Left colon (tissue), 2 donors: ENCODE measurements at regions not wholly inside any gene's neighbourhood (a gene's known extent, or its start where the extent isn't known, plus 50 kb on each side); places are given as distances from the start of the nearest gene placed in this dataset.

Source experiments
- ATAC-seq: fragments of 200-7000 bp; cut with Tn5 transposase; one replicate; pipeline ENCODE4 v1.9.1; 2020; ENCODE audit warnings: mild to moderate bottlenecking, moderate library complexity
- DNase-seq, 2 donors: peaks; one replicate each; pipeline ENCODE4 v3.0.0-alpha.2; 2020
- intact Hi-C, 2 donors: fragments of 100-400 bp; cut with DNase I in 1 of 2; cut with micrococcal nuclease in 1 of 2; formaldehyde crosslinking; loops; one replicate each; pipeline versions ENCODE4 v1.11.2 to v1.14.0; 2022; cut with DNase I, micrococcal nuclease
- donor health status: DM: no; HTN: no; CAD: no.
- donor health status: DM: yes; HTN: yes; CAD: no.

DNA sequence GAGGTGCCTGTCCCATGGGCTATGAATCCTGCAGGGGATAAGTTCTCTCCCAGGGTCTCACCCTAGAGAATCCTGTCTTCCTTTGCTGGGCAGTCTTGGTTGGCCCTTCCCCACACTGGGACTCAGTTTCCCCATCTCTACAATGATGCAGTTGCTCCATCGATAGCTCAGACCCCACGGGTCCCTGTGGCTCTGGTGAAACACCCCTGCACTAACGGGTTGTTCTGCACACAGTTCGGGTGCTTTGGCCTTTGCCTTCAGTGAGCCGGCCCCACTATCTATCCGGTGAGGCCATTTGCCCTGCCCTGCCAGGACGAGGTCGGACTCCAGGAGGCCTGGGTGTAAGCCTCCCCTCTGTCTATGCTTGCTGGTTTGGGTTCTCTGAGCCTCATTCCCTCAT, 76.5 kb upstream of the PCBD1 start:
- DNase-seq (no peak), ATAC-seq (no peak)
- intact Hi-C loops = no loop called here

- intact Hi-C loops = no loop called here
- ATAC-seq = no peak
- no peak for DNase-seq
Observed at GRCh38 chr10:70965566-70965965, 77.2 kb upstream of the PCBD1 start.

- ATAC-seq (no peak), DNase-seq (no peak)
- intact Hi-C loops = no loop called here
Observed at GRCh38 chr10:70966646-70967553, 78.5 kb upstream of the PCBD1 start.

DNA sequence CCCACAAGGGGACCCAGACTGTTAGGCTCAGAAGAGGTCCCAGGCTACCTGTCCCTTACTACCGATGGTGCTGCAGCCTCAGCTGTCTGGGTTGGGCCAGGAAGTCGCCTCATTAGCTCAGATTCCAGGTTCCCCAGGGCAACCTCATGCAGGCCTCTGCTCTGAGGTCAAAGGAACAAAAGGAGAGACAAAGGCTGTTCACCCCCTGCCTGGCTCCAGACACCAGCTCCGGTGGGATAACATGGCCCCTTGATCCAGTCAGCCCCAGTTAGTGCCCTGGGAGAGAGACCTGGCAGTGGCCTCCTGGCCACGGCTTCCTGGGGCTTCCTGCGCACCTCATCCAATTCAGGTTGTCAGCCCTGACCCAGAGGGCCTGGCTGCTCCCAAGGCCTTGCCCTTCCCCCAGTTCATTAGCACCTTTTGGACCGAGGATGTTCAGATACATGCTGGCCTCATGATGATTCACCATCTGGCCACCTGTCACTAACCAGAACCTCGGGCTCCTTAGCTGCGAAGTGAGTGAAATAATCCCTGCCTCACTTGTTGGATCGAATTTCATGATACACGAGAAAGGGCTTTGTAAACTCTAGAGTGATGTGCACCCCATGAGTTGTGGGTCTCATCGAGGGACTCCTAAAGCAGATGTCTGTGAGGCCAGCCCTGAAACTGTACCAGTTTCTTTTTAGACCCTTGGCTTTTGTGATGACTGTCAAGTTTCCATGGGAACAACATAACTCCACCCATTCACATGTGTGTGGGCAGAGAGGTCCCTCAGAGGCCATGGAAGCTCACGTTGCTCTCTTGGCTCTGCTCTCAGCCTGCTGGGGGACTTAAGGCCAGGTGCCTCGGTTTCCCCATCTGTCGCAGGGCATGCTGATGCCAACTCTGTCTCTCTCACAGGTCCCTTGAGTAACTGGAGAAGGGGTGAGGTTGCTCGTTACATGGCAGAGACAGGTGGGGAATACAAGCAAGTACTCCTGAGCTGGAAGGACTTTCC, 79.5 kb upstream of the PCBD1 start:
- intact Hi-C loops = no loop called here
- no peak for DNase-seq
- ATAC-seq = no peak

DNA sequence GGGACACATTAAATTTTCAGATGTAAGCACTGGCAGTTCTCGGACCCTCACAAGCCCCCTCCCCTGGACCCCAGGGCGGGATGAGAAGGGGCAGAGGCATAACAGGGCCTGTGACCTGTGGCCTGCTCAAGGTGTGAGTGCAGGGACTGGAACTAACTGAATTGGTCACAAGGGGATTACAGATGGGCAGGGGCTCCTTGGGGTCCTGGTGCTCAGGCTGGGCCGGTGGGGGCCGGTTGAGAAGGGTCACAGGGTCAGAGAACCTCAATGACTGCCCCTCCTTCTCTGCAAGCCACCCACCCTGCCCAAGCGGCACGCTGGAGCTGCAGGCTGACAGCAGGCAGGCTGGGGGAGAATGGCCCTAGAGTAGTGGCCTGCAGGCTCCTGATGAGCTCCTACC, 80.8 kb upstream of the PCBD1 start:
- DNase-seq = no peak
- intact Hi-C loops = no loop called here
- no peak for ATAC-seq

DNA sequence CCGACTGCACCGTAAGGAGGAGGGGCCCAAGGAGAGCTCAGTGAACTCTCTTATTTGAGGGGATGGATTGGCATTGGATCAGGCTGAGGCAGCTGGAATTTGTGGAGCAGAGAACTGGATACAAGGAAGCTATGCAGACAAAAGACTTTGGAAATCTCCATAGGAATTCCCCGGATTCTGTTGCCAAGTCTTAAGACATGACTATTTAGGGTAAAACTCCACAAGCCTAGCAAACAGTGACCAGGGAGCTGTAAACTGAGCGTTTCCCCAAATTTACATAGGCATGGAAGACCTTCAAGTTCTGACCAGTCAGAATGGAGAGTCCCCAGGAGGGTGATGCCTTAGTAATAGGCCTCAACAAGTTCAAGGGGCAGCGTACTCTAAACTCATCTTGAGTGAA, 82.5 kb upstream of the PCBD1 start:
- ATAC-seq (no peak), DNase-seq (no peak)
- intact Hi-C loops = no loop called here

GRCh38 chr10:70973275-70973674, 84.9 kb upstream of the PCBD1 start:
- DNase-seq (no peak), ATAC-seq (no peak)
- intact Hi-C loops = no loop called here

DNA sequence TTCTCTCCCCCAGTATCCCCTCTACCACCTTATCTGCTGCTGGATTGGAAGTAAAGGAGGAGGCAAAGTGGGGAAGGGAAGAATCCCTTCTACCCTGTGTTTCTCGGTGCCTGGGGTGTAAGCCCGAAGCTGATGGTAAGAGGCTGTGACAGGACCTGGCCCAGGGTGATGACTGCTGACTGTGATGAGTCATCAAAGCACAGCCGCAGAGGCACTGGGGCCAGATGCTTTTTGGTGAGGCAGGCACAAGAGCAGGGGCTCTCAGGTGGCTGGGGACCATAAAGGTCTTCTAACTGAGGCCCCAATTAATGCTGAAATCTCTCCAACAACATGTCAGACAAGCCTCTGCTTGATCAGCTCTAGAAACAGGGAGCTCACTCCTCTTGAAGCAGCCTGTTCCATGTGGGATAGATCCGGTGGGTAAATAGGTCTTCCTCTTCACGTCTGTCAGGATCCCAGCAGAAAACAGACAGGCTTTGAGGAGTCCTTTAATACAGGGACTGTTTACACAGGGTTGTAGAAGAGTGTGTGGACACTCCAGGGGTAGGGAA, 86.1 kb upstream of the PCBD1 start:
- DNase-seq (no peak), ATAC-seq (no peak)
- intact Hi-C loops = no loop called here

GRCh38 chr10:70974920-70975319, 86.6 kb upstream of the PCBD1 start:
- DNase-seq (no peak), ATAC-seq (no peak)
- intact Hi-C loops = no loop called here

DNA sequence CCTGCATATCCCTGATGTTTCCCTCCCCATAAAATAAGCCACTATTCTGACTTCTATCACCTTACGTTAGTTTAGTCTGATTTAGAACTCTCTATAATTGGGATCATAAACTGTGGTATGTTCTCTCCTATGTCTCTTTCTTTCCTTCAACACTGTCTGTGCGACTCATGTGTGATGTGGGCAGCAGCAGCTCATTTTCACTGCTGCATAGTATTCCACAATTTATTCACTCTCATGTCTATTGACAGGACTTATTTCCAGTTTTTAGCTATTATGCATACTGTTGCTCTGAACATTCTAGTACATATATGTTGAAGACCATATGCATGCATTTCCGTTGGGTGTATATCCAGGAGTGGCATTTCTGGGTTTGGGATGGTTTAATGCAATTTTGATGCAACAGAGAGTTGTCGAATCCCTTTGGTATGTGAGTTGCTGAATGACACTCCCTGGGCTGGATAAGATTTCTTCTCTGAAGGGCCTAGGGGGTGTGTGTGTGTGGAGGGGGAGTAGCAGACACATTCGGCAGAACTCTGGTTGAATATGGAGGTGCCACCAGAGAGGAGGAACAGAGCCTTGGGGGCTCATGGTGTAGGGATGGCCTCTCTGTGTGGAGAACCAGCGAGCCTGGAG, 87.8 kb upstream of the PCBD1 start:
- intact Hi-C loops = no loop called here
- DNase-seq (no peak), ATAC-seq (no peak)

DNA sequence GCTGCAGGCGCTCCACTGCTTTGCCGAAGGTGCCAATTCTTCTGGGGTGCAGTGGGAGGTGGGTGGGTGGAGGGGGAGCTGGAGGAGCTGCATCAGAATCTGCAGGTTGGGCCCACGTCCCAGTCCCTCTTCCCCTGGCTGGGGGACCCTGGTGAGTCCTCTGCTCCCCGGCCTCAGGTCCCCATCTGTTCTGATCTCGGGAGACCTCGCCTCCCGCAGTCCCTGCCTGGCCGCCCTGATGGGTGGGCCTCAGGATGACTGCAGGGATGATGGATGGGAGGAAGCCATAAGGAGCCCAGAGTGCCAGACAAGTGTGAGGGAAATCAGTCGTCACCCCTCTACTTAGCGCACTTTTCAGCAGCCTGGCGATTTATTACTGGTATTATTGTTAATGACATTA, 89.3 kb upstream of the PCBD1 start:
- no peak for ATAC-seq
- DNase-seq = no peak
- intact Hi-C loops = no loop called here

DNA sequence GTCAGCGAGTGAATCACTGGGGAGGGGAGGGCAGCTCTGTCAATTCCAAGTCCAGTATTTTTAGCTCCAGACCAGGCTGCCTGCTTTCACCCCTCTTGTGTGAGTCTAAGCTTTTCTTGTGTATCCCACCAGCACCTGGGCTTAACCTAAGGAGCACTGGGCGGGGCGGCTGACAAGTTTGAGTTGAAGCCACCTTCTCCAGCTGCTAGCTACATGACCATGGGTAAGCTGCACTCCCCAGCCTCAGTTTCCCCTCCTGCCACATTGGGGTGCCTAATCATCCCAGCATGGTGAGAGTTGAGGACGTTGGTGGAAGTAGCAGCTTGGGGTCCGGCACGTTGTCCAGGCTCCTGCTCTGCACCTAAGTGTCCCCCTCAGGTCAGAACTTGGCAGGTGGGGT, 89.8 kb upstream of the PCBD1 start:
- ATAC-seq = no peak
- intact Hi-C loops = no loop called here
- DNase-seq = no peak

DNA sequence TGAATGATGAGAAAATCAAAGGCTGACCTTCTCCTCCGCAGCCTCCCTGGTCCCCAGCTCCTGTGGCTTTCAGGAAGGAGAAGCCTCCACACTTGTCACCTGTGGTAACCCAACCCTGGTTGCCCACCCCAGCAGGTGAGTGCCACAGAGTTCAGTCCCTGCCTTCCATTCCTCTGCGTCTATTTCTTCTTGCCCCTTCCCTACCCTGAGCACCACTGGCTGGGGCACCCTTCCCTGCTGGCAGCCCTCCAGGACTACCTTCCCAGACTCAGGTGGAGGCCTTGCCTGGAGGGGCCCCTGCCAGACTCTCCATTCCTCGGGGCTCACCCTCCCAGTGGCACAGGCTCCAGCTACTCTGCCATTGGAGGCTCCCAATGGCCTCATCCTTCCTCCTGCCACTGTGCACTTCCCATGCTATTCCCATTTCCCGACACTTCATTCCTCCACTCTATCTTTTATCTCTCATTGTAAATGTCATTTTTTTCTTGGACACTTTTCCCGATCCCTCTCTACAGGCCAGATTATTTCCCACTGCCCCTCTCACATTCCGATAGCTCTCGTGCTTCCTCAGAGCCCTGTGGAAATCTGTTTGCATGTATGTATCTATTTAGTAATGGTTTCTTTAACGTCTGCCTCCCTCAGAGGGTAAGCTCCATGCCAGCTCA, 90.6 kb upstream of the PCBD1 start:
- intact Hi-C loops = no loop called here
- DNase-seq (no peak), ATAC-seq (no peak)

- intact Hi-C loops = no loop called here
- DNase-seq = no peak
- no peak for ATAC-seq
Observed at GRCh38 chr10:70980687-70981086, 92.3 kb upstream of the PCBD1 start.

GRCh38 chr10:70981171-70981836, 92.9 kb upstream of the PCBD1 start:
- intact Hi-C loops = no loop called here
- DNase-seq = no peak
- no peak for ATAC-seq

GRCh38 chr10:70981936-70982335, 93.6 kb upstream of the PCBD1 start:
- DNase-seq = no peak
- intact Hi-C loops = no loop called here
- no peak for ATAC-seq

DNA sequence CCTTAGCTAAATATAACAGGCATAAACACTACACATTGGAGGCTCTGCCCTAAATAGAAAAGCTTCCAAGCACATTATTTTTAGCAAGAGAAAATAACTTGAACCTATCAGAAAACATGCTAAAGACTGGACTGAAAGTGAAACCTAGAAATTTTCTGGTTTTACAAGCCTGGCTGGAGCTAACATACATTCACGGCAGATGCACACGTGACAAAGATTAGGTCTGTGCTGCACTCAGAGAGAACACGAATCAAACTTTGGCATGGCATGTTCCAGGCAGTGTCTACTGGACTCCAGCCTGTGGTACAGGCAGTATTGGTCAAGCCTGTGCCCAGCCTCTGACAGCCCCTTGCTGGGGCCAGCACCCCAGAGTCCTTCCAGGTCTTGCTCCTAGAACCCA, 94.1 kb upstream of the PCBD1 start:
- intact Hi-C loops = no loop called here
- DNase-seq = peak in 1 of 2 donors; percentile 11
- peak; percentile 79 for ATAC-seq
